K562 (cell line): ENCODE measurements at regions not wholly inside any gene's neighbourhood (a gene's known extent, or its start where the extent isn't known, plus 50 kb on each side); places are given as distances from the start of the nearest gene placed in this dataset.
"Not testable (repeated sequence)": the region's sequence is repeated elsewhere in the genome, so short reads cannot be mapped to it uniquely, and the experiment has no call there.

Experiments
- ATAC-seq: fragments of 200-7000 bp; cut with Tn5 transposase; 3 replicates; pipeline ENCODE4 v1.9.1; 2020; ENCODE audit warnings: moderate library complexity
- BruUV-seq: library from RNA; stranded (reverse); fragments of 400-500 nt; replicated peaks from 2 replicates; lab custom pipeline; 2021; lab: Mats Ljungman, UMichigan
- CTCF ChIA-PET: fragments of 300-600 bp; formaldehyde crosslinking; extraction: SDS; loops from one replicate; lab custom pipeline; 2021; ENCODE audit warnings: low intra/inter-chr PET ratio; lab: Yijun Ruan, JAX
- POLR2A ChIA-PET: fragments of 300-600, 350-650 bp; sonication (Branson Sonifier 250); formaldehyde crosslinking; extraction: SDS; loops from one replicate; lab custom pipeline; 2021; ENCODE audit warnings: antibody characterized with exemption, inconsistent platforms; lab: Yijun Ruan, JAX
- DNase-seq, 4 experiments: peaks; one replicate each; pipeline versions ENCODE4 v3.0.0 to v3.0.0-alpha.2; 2011 to 2018; ENCODE audit warnings: low spot score in 3 of 4, mixed read lengths in 3 of 4; ENCODE audit errors: extremely low read depth in 1 of 4
- FAIRE-seq: peaks from 2 replicates; lab custom pipeline; 2011; peaks lifted over from hg19 to GRCh38; lab: Jason Lieb, UNC
- H2AFZ ChIP-seq: 2 replicates; pipeline ENCODE4 v1.6.0; 2011; ENCODE audit warnings: low read depth, low read length, control low read depth, inconsistent platforms
- H3K27ac ChIP-seq: fragments of 200-600 bp; 3 replicates; pipeline ENCODE4 v1.8.0; 2011; ENCODE audit warnings: low read depth, mild to moderate bottlenecking, control low read depth, inconsistent platforms, low read length, moderate library complexity, mixed read lengths; ENCODE audit errors: extremely low read depth
- H3K27me3 ChIP-seq, 2 experiments: fragments of 300-600 bp in 1 of 2; 2 replicates in 1 of 2; 3 replicates in 1 of 2; pipeline versions ENCODE4 v1.6.0 to v1.8.0; 2011; ENCODE audit warnings: inconsistent platforms in 2 of 2, low read length in 2 of 2, mild to moderate bottlenecking in 1 of 2, mixed read lengths in 1 of 2, moderate library complexity in 1 of 2; ENCODE audit not compliant: control insufficient read depth in 2 of 2, insufficient read depth in 2 of 2
- H3K36me3 ChIP-seq: fragments of 300-600 bp; 3 replicates; pipeline ENCODE4 v1.8.0; 2011; ENCODE audit warnings: mild to moderate bottlenecking, low read length, inconsistent platforms; ENCODE audit not compliant: control insufficient read depth, insufficient read depth
- H3K4me1 ChIP-seq, 2 experiments: fragments of 200-600 bp in 1 of 2; replicated peaks in 1 of 2; 2 replicates in 1 of 2; 3 replicates in 1 of 2; pipeline versions ENCODE4 v1.5.1 to v1.8.0; 2011; ENCODE audit warnings: inconsistent platforms in 2 of 2, low read length in 2 of 2, mild to moderate bottlenecking in 1 of 2, mixed read lengths in 1 of 2, moderate library complexity in 1 of 2; ENCODE audit not compliant: control insufficient read depth in 2 of 2, insufficient read depth in 2 of 2
- H3K4me2 ChIP-seq: 2 replicates; pipeline ENCODE4 v1.6.1; 2011; ENCODE audit warnings: low read length, control low read depth, inconsistent platforms, mixed read lengths; ENCODE audit not compliant: insufficient read depth
- H3K4me3 ChIP-seq: fragments of 200-600 bp; sonication (generic), shearing (Covaris generic); 2 replicates; pipeline ENCODE4 v1.5.1; 2016; ENCODE audit warnings: control low read depth, inconsistent platforms
- H3K79me2 ChIP-seq: fragments of 200-600 bp; 3 replicates; pipeline ENCODE4 v1.8.0; 2011; ENCODE audit warnings: low read length, inconsistent platforms; ENCODE audit not compliant: control insufficient read depth, insufficient read depth
- H3K9ac ChIP-seq, 2 experiments: 2 replicates each; pipeline versions ENCODE4 v1.6.0 to v1.6.1; 2011; ENCODE audit warnings: low read depth in 2 of 2, low read length in 2 of 2, control low read depth in 1 of 2, inconsistent platforms in 1 of 2, mild to moderate bottlenecking in 1 of 2, mixed read lengths in 1 of 2; ENCODE audit not compliant: insufficient read depth in 1 of 2
- H3K9me1 ChIP-seq: one replicate; pipeline ENCODE4 v1.6.0; 2011; ENCODE audit warnings: inconsistent platforms, mild to moderate bottlenecking, low read length, moderate library complexity; ENCODE audit not compliant: control insufficient read depth, insufficient read depth
- H3K9me3 ChIP-seq: replicated peaks from 2 replicates; pipeline ENCODE4 v1.5.1; 2011; ENCODE audit warnings: low read depth, low read length, inconsistent platforms; ENCODE audit not compliant: control insufficient read depth, insufficient read depth
- H4K20me1 ChIP-seq: replicated peaks from 2 replicates; pipeline ENCODE4 v1.6.1; 2011; ENCODE audit warnings: low read length, inconsistent platforms, mixed read lengths; ENCODE audit not compliant: control insufficient read depth, insufficient read depth
- TRIM25 ChIP-seq: fragments of 450-650 bp; IDR thresholded peaks from 2 replicates; pipeline ENCODE4 v1.7.0; 2016; ENCODE audit warnings: borderline replicate concordance
- TRIM28 ChIP-seq: fragments of 450-650 bp; IDR thresholded peaks from 2 replicates; pipeline ENCODE4 v1.6.1; 2017
- ZBTB11 ChIP-seq, 3 experiments: fragments of 200-800 bp in 1 of 3; fragments of 250-450 bp in 1 of 3; fragments of 450-650 bp in 1 of 3; sonication (Bioruptor Pico) in 1 of 3; sonication (Bioruptor generic) in 1 of 3; formaldehyde crosslinking in 1 of 3; IDR thresholded peaks; 2 replicates each; pipeline versions ENCODE4 v1.6.1 to v1.8.0; 2016 to 2022; ENCODE audit warnings: mild to moderate bottlenecking in 2 of 3, missing genetic modification characterization in 2 of 3, missing compliant biosample characterization in 1 of 3, moderate library complexity in 1 of 3
- WGBS: fragments of 100-300 bp; shearing (Covaris generic); methylation state at CpG from one replicate; pipeline ENCODE4 v1.1.6; 2016; ENCODE audit warnings: low coverage, mixed read lengths; ENCODE audit not compliant: insufficient coverage; ENCODE audit errors: missing lambda C conversion rate; 5-methylcytosine and 5-hydroxymethylcytosine counted together
- in situ Hi-C: fragments of 300-500 bp; cut with MboI; formaldehyde crosslinking; loops from 4 replicates; pipeline ENCODE4 v1.15.0; 2018; ENCODE audit warnings: inconsistent platforms, mixed read lengths
- intact Hi-C: fragments of 100-400 bp; cut with micrococcal nuclease; formaldehyde crosslinking; loops from 2 replicates; pipeline ENCODE4 v1.14.2; 2022

GRCh38 chr12:33926095-33926494, 96.2 kb upstream of the ALG10 start (continued):
- no peak for TF ChIP-seq ZBTB11 (CRISPR knock-in tag; IDR thresholded peaks at IDR 0.05)
- TF ChIP-seq TRIM25: no peak
- no peak for TF ChIP-seq TRIM28

GRCh38 chr12:33937669-33938068, 84.6 kb upstream of the ALG10 start:
- in situ Hi-C loops, BruUV-seq, H4K20me1 ChIP-seq, H3K9ac ChIP-seq, FAIRE-seq, H3K27ac ChIP-seq, CTCF ChIA-PET, H3K4me1 ChIP-seq, H3K9me3 ChIP-seq, intact Hi-C loops, H3K79me2 ChIP-seq, ATAC-seq, H3K27me3 ChIP-seq, H3K9me1 ChIP-seq, H3K4me3 ChIP-seq, DNase-seq, H3K36me3 ChIP-seq, H2AFZ ChIP-seq, POLR2A ChIA-PET, H3K4me2 ChIP-seq: not testable (repeated sequence)
- WGBS: 7% methylated on average over 1 of the region's 1 CpG
